OCI-LY3 (cell line): ENCODE measurements at regions not wholly inside any gene's neighbourhood (a gene's known extent, or its start where the extent isn't known, plus 50 kb on each side); places are given as distances from the start of the nearest gene placed in this dataset.

Source experiments
- CTCF ChIP-seq: fragments of 200-600, 300-600 bp; sonication (generic); IDR thresholded peaks from 2 replicates; pipeline ENCODE4 v1.5.1; 2014; ENCODE audit warnings: antibody characterized with exemption, low read length, low read depth
- EZH2phosphoT487 ChIP-seq: fragments of 200-600 bp; shearing (Covaris generic); IDR thresholded peaks from 2 replicates; pipeline ENCODE4 v1.6.1; 2018; ENCODE audit warnings: antibody characterized with exemption, mixed run types, low read depth

- no peak for TF ChIP-seq CTCF
- TF ChIP-seq EZH2phosphoT487: no peak
These were observed 90.9 kb downstream of the CARTPT start for GRCh38 chr5:71810023-71810422.
